ENCODE measurements at regions not wholly inside any gene's neighbourhood (a gene's known extent, or its start where the extent isn't known, plus 50 kb on each side); places are given as distances from the start of the nearest gene placed in this dataset.

DNA sequence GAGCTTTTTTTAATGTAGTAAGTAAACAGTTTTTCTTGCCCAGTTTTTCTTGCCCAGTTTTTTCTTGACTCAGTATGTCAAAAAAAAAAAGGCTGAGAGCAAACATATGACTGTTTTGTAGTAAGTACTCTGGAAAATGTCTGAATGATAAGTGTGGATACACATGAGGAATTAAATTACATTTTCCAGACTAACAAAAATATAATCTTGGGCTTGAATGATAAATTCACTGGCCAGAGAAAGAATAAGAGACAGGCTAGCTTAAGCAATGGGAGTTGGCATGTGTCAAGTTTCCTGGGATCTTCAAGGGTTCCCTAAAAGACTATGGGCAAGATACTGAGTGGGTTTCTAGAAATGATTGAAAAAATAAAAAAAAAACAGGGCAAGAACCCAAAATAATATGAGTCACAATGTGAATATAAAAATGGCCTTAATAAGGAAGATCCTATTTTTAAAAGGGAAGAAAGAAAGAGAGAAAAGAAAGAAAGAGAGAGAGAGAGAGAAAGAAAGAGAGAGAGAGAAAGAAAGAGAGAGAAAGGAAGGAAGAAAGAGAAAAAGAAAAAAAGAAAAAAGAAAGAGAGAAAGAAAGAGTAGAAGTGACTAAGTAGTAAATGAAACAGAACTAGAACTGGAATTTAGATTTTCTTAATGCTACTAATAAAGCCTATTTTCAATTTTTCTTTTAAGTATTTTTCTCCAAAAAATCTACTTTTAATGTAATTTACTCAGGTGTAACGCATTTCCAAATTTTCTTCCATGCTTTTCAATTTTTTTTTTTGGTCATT is 60.2 kb downstream of the TFPI2 start:
- Histone ChIP-seq H3F3A (ENCODE audit: insufficient read depth, low read length) (no peaks in the 10 kb centered on the region), H3K9me2 (ENCODE audit: low read depth, low read length) (no peaks in the 10 kb centered on the region), H3K36me3 (ENCODE audit: insufficient read depth, low read length) (no peaks in the 10 kb centered on the region), H2AFZ (ENCODE audit: low read length) (no peak overlapping the region), H3K4me1 (ENCODE audit: insufficient read depth, low read length, severe bottlenecking) (no peaks in the 10 kb centered on the region), H3K27ac (ENCODE audit: low read depth, low read length, poor library complexity, severe bottlenecking) (no peak overlapping the region), H3K4me3 (ENCODE audit: low read depth, low read length, poor library complexity, severe bottlenecking) (no peak overlapping the region), H4K20me1 (ENCODE audit: insufficient read depth, low read length) (no peaks in the 10 kb centered on the region), H3K4me2 (ENCODE audit: low read length) (no peak overlapping the region), H3K9me3 (ENCODE audit: low read length) (no peaks in the 10 kb centered on the region), H3K27me3 (ENCODE audit: insufficient read depth, low read length) (no peaks in the 10 kb centered on the region), H3K9ac (ENCODE audit: low read length) (no peak overlapping the region), H3K79me2 (ENCODE audit: insufficient read depth, low read length) (no peaks in the 10 kb centered on the region)
- no peak for TF ChIP-seq EZH2 (IDR thresholded peaks at IDR 0.05; ENCODE audit: borderline replicate concordance, low read length)
- TF ChIP-seq, protein P1, sequence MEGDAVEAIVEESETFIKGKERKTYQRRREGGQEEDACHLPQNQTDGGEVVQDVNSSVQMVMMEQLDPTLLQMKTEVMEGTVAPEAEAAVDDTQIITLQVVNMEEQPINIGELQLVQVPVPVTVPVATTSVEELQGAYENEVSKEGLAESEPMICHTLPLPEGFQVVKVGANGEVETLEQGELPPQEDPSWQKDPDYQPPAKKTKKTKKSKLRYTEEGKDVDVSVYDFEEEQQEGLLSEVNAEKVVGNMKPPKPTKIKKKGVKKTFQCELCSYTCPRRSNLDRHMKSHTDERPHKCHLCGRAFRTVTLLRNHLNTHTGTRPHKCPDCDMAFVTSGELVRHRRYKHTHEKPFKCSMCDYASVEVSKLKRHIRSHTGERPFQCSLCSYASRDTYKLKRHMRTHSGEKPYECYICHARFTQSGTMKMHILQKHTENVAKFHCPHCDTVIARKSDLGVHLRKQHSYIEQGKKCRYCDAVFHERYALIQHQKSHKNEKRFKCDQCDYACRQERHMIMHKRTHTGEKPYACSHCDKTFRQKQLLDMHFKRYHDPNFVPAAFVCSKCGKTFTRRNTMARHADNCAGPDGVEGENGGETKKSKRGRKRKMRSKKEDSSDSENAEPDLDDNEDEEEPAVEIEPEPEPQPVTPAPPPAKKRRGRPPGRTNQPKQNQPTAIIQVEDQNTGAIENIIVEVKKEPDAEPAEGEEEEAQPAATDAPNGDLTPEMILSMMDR (IDR thresholded peaks at IDR 0.05; ENCODE audit: low read length): no peak

DNA sequence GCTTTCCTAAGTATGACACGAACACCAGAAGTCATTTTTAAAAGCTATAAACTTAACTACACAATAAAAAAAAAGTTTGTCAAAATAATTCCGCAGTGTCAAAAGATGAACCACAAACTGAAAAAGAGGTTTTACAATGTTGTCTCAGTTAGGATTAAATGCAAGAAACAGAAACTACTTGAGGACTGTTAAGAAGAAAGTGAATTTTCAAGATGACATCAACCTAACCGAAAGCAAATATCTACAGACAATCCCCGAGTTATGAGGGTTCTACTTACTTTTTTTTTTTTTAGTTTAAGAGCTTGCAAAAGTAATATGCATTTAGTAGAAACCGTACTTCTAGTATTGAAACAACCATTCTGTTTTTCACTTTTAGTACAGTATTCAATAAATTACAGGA is 62.3 kb downstream of the TFPI2 start:
- no peak overlapping the region for H2AFZ ChIP-seq (ENCODE audit: low read length)
- no peak overlapping the region for H3K27ac ChIP-seq (ENCODE audit: low read depth, low read length, poor library complexity, severe bottlenecking)
- H3F3A ChIP-seq (ENCODE audit: insufficient read depth, low read length): no peaks in the 10 kb centered on the region
- no peaks in the 10 kb centered on the region for H3K9me2 ChIP-seq (ENCODE audit: low read depth, low read length)
- TF ChIP-seq EZH2 (IDR thresholded peaks at IDR 0.05; ENCODE audit: borderline replicate concordance, low read length): no peak
- TF ChIP-seq, protein P1 (IDR thresholded peaks at IDR 0.05; ENCODE audit: low read length): no peak
- H3K27me3 ChIP-seq (ENCODE audit: insufficient read depth, low read length): no peaks in the 10 kb centered on the region
- H3K4me3 ChIP-seq (ENCODE audit: low read depth, low read length, poor library complexity, severe bottlenecking): no peak overlapping the region
- H3K9ac ChIP-seq (ENCODE audit: low read length): no peak overlapping the region
- no peaks in the 10 kb centered on the region for H3K79me2 ChIP-seq (ENCODE audit: insufficient read depth, low read length)
- no peaks in the 10 kb centered on the region for H3K9me3 ChIP-seq (ENCODE audit: low read length)
- no peaks in the 10 kb centered on the region for H3K36me3 ChIP-seq (ENCODE audit: insufficient read depth, low read length)
- H3K4me1 ChIP-seq (ENCODE audit: insufficient read depth, low read length, severe bottlenecking): no peaks in the 10 kb centered on the region
- no peak overlapping the region for H3K4me2 ChIP-seq (ENCODE audit: low read length)
- no peaks in the 10 kb centered on the region for H4K20me1 ChIP-seq (ENCODE audit: insufficient read depth, low read length)

DNA sequence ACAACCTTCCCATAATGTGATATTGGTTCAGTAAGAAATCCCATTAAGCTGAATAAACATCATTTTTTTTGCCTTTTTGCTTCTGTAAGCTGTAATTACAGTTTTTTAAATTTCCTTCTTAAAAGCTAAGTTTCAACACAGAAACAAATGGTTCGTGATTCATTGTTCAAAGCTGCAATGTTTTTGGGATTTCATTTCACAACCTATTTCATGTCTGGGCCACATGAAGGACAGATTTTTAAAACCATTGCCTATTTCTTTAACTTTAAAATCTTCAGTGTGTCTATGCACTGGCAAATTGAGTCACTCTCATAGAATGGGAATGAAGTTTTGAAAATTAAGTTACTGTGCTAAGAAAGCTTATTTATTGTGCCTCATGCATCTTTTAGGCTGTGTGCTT is 66.9 kb downstream of the TFPI2 start:
- no peak overlapping the region for H2AFZ ChIP-seq (ENCODE audit: low read length)
- H3K9me3 ChIP-seq (ENCODE audit: low read length): no peaks in the 10 kb centered on the region
- H3K79me2 ChIP-seq (ENCODE audit: insufficient read depth, low read length): no peaks in the 10 kb centered on the region
- no peaks in the 10 kb centered on the region for H3F3A ChIP-seq (ENCODE audit: insufficient read depth, low read length)
- no peaks in the 10 kb centered on the region for H3K9me2 ChIP-seq (ENCODE audit: low read depth, low read length)
- no peak overlapping the region for H3K4me2 ChIP-seq (ENCODE audit: low read length)
- no peaks in the 10 kb centered on the region for H4K20me1 ChIP-seq (ENCODE audit: insufficient read depth, low read length)
- no peak overlapping the region for H3K4me3 ChIP-seq (ENCODE audit: low read depth, low read length, poor library complexity, severe bottlenecking)
- H3K36me3 ChIP-seq (ENCODE audit: insufficient read depth, low read length): no peaks in the 10 kb centered on the region
- no peaks in the 10 kb centered on the region for H3K4me1 ChIP-seq (ENCODE audit: insufficient read depth, low read length, severe bottlenecking)
- no peak overlapping the region for H3K27ac ChIP-seq (ENCODE audit: low read depth, low read length, poor library complexity, severe bottlenecking)
- H3K27me3 ChIP-seq (ENCODE audit: insufficient read depth, low read length): no peaks in the 10 kb centered on the region
- no peak for TF ChIP-seq EZH2 (IDR thresholded peaks at IDR 0.05; ENCODE audit: borderline replicate concordance, low read length)
- TF ChIP-seq, protein P1 (IDR thresholded peaks at IDR 0.05; ENCODE audit: low read length): no peak
- no peak overlapping the region for H3K9ac ChIP-seq (ENCODE audit: low read length)
